ENCODE measurements at regions not wholly inside any gene's neighbourhood (a gene's known extent, or its start where the extent isn't known, plus 50 kb on each side); places are given as distances from the start of the nearest gene placed in this dataset.

GRCh38 chr11:26851696-26852095, 129.8 kb upstream of the SLC5A12 start:
- TF ChIP-seq RCOR1 (conservative IDR thresholded peaks at IDR 0.05; ENCODE audit: low read depth, low read length) (no peak), CTCF (IDR thresholded peaks at IDR 0.05 in 2 of 3, conservative IDR thresholded peaks at IDR 0.05 in 1 of 3; ENCODE audit: control insufficient read depth in 2 of 3, extremely low read depth in 1 of 3, insufficient read depth in 1 of 3, low read depth in 3 of 3, low read length in 3 of 3) (no peak), FOS (IDR thresholded peaks at IDR 0.05; ENCODE audit: borderline replicate concordance, extremely low read depth, insufficient read length) (no peak), HDGF (IDR thresholded peaks at IDR 0.05) (no peak), CBFB (IDR thresholded peaks at IDR 0.05; ENCODE audit: low read depth) (no peak), RAD21 (IDR thresholded peaks at IDR 0.05; ENCODE audit: insufficient read depth, low read depth, low read length) (no peak), REST (IDR thresholded peaks at IDR 0.05; ENCODE audit: low read depth, low read length) (no peak)
- TF ChIP-seq, protein P1, sequence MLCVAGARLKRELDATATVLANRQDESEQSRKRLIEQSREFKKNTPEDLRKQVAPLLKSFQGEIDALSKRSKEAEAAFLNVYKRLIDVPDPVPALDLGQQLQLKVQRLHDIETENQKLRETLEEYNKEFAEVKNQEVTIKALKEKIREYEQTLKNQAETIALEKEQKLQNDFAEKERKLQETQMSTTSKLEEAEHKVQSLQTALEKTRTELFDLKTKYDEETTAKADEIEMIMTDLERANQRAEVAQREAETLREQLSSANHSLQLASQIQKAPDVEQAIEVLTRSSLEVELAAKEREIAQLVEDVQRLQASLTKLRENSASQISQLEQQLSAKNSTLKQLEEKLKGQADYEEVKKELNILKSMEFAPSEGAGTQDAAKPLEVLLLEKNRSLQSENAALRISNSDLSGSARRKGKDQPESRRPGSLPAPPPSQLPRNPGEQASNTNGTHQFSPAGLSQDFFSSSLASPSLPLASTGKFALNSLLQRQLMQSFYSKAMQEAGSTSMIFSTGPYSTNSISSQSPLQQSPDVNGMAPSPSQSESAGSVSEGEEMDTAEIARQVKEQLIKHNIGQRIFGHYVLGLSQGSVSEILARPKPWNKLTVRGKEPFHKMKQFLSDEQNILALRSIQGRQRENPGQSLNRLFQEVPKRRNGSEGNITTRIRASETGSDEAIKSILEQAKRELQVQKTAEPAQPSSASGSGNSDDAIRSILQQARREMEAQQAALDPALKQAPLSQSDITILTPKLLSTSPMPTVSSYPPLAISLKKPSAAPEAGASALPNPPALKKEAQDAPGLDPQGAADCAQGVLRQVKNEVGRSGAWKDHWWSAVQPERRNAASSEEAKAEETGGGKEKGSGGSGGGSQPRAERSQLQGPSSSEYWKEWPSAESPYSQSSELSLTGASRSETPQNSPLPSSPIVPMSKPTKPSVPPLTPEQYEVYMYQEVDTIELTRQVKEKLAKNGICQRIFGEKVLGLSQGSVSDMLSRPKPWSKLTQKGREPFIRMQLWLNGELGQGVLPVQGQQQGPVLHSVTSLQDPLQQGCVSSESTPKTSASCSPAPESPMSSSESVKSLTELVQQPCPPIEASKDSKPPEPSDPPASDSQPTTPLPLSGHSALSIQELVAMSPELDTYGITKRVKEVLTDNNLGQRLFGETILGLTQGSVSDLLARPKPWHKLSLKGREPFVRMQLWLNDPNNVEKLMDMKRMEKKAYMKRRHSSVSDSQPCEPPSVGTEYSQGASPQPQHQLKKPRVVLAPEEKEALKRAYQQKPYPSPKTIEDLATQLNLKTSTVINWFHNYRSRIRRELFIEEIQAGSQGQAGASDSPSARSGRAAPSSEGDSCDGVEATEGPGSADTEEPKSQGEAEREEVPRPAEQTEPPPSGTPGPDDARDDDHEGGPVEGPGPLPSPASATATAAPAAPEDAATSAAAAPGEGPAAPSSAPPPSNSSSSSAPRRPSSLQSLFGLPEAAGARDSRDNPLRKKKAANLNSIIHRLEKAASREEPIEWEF (IDR thresholded peaks at IDR 0.05; ENCODE audit: insufficient replicate concordance, low read depth, low read length), result no peak

Measured in GM12878 (cell line).